Pancreas (tissue), 10 donors: ENCODE measurements at regions not wholly inside any gene's neighbourhood (a gene's known extent, or its start where the extent isn't known, plus 50 kb on each side); places are given as distances from the start of the nearest gene placed in this dataset.
A peak's percentile ranks its signal among the peaks of the same experiment; 100 is the strongest.
"Not testable (repeated sequence)": the region's sequence is repeated elsewhere in the genome, so short reads cannot be mapped to it uniquely, and the experiment has no call there.

Experiments used
- ATAC-seq, 4 donors: fragments of 200-7000 bp; cut with Tn5 transposase; one replicate each; pipeline versions ENCODE4 v1.8.0 to v1.9.1; 2020; ENCODE audit warnings: mild to moderate bottlenecking in 4 of 4, moderate library complexity in 4 of 4
- DNase-seq, 6 donors: peaks; one replicate each; pipeline ENCODE4 v3.0.0-alpha.2; 2020
- FAIRE-seq: peaks from 2 replicates; lab custom pipeline; 2012; peaks lifted over from hg19 to GRCh38; lab: Jason Lieb, UNC
- H3K27ac ChIP-seq, 4 donors: fragments of 200-600 bp; sonication (generic); 1 replicate in 3 of 4; 2 replicates in 1 of 4; pipeline versions ENCODE4 v1.5.0 to v1.8.0; 2020
- H3K27me3 ChIP-seq, 4 donors: fragments of 200-600 bp; one replicate each; pipeline ENCODE4 v1.8.0; 2021
- H3K36me3 ChIP-seq, 3 donors: fragments of 200-600 bp; sonication (generic) in 1 of 3; one replicate each; pipeline versions ENCODE4 v1.5.0 to v1.8.0; 2020 to 2021
- H3K4me1 ChIP-seq, 3 donors: fragments of 200-600 bp; one replicate each; pipeline ENCODE4 v1.8.0; 2021
- H3K4me3 ChIP-seq, 4 donors: fragments of 200-600 bp; sonication (generic) in 2 of 4; one replicate each; pipeline versions ENCODE4 v1.5.0 to v1.8.0; 2020 to 2021
- H3K9me3 ChIP-seq, 4 donors: fragments of 200-600 bp; one replicate each; pipeline ENCODE4 v1.8.0; 2021
- WGBS, 2 donors: extraction: QIAGEN DNeasy Blood & Tissue Kit; methylation state at CpG; one replicate each; pipeline ENCODE4 v1.1.7; 2013; 5-methylcytosine and 5-hydroxymethylcytosine counted together
- intact Hi-C, 3 donors: fragments of 100-400 bp; cut with DNase I; formaldehyde crosslinking; loops; one replicate each; pipeline versions ENCODE4 v1.11.1 to v1.14.2; 2022
- TF ChIP-seq, protein P1 (sequence below), 4 donors: fragments of 200-600 bp; sonication (generic) in 3 of 4; IDR thresholded peaks; one replicate each; pipeline versions ENCODE4 v1.5.0 to v1.8.0; 2021; ENCODE audit warnings: antibody characterized with exemption in 4 of 4
- donor health status: healthy with polysubstance abuse.
- donor health status: DM: no; HTN: no; CAD: no; lungs with moderate emphysema.
- donor health status: DM: no; HTN: no; CAD: no.
- donor health status: control.
- donor health status: control.
- donor health status: Bipolar disorder and iron deficiency.
- donor health status: DM: yes; HTN: yes; CAD: no.
- donor health status: DM: no; HTN: no; CAD: no.
- donor health status: DM: no; HTN: no; CAD: no.
- donor health status: DM: yes; HTN: yes; CAD: no.

GRCh38 chr6:115594891-115595290, 465.8 kb downstream of the FRK start:
- Histone ChIP-seq H3K9me3 (no peaks in the 10 kb centered on the region), H3K36me3 (no peaks in the 10 kb centered on the region), H3K4me1 (no peaks in the 10 kb centered on the region), H3K27me3 (no peaks in the 10 kb centered on the region), H3K4me3 (no peak overlapping the region), H3K27ac (no peak overlapping the region)
- DNase-seq (no peak), ATAC-seq (no peak), FAIRE-seq (no peak)
- TF ChIP-seq, protein P1, sequence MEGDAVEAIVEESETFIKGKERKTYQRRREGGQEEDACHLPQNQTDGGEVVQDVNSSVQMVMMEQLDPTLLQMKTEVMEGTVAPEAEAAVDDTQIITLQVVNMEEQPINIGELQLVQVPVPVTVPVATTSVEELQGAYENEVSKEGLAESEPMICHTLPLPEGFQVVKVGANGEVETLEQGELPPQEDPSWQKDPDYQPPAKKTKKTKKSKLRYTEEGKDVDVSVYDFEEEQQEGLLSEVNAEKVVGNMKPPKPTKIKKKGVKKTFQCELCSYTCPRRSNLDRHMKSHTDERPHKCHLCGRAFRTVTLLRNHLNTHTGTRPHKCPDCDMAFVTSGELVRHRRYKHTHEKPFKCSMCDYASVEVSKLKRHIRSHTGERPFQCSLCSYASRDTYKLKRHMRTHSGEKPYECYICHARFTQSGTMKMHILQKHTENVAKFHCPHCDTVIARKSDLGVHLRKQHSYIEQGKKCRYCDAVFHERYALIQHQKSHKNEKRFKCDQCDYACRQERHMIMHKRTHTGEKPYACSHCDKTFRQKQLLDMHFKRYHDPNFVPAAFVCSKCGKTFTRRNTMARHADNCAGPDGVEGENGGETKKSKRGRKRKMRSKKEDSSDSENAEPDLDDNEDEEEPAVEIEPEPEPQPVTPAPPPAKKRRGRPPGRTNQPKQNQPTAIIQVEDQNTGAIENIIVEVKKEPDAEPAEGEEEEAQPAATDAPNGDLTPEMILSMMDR (IDR thresholded peaks at IDR 0.05): no peak
- intact Hi-C loops: no loop called here
- 68 to 71% methylated on average over 1 of the region's 1 CpG for WGBS, 2 donors

DNA sequence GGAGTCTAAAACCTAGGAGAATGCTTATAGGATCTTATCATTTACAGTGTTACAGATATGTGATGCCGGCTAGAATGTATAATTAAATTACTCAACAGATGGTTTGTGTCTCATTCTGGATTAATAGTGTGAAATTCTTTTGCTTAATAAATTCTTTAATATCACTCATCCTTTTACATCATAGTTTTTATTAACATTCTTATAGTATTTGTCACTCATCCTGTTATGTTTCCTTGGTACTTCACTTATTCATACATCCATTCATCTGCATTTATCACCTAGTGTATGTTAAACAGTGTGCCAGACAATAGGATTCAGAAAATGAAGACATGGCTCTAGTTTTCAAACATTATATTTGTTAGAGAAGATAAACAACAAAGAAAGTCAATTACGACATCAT, 468.7 kb downstream of the FRK start:
- intact Hi-C loops: no loop called here
- Histone ChIP-seq H3K36me3 (no peaks in the 10 kb centered on the region), H3K27me3 (no peaks in the 10 kb centered on the region), H3K9me3 (no peaks in the 10 kb centered on the region), H3K4me1 (no peaks in the 10 kb centered on the region), H3K27ac (no peak overlapping the region), H3K4me3 (no peak overlapping the region)
- DNase-seq (no peak), FAIRE-seq (no peak), ATAC-seq (no peak)
- TF ChIP-seq, protein P1 (IDR thresholded peaks at IDR 0.05): no peak
- 62 to 82% methylated on average over 2 of the region's 2 CpGs for WGBS, 2 donors

GRCh38 chr6:115589072-115589471, 471.6 kb downstream of the FRK start:
- H3K27me3 ChIP-seq, H3K9me3 ChIP-seq, intact Hi-C loops, FAIRE-seq, H3K27ac ChIP-seq, H3K36me3 ChIP-seq, DNase-seq, H3K4me1 ChIP-seq, ATAC-seq, H3K4me3 ChIP-seq: not testable (repeated sequence)
- 84 to 89% methylated on average over 4 of the region's 4 CpGs for WGBS, 2 donors

DNA sequence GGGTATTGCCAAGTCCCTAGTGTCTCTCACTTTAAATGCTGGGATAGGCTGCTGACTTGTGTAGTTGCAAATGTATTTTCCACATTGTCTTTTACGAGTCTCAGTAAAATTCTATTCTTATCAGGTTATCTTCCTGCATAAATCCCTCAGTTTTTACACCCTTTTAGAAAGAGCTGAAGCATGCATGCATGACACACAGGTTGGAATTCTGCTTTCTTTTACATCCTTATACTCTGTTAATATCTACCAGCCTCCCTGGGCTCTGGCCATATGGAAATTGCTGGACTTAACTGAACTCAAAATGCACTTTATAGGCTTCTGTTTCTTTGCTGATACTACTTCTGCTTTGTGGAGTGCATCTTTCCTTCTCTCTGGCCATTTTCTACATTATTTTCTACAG, 477.4 kb downstream of the FRK start:
- TF ChIP-seq, protein P1 (IDR thresholded peaks at IDR 0.05): no peak
- DNase-seq (no peak), FAIRE-seq (no peak), ATAC-seq (no peak)
- H3K36me3 ChIP-seq: no peaks in the 10 kb centered on the region
- intact Hi-C loops: no loop called here
- WGBS, 2 donors: 32 to 51% methylated on average over 1 of the region's 1 CpG
- no peaks in the 10 kb centered on the region for H3K27me3 ChIP-seq
- no peak overlapping the region for H3K27ac ChIP-seq
- no peaks in the 10 kb centered on the region for H3K9me3 ChIP-seq
- H3K4me1 ChIP-seq: no peaks in the 10 kb centered on the region
- H3K4me3 ChIP-seq: no peak overlapping the region

GRCh38 chr6:115582386-115582785, 478.3 kb downstream of the FRK start:
- Histone ChIP-seq H3K9me3 (no peaks in the 10 kb centered on the region), H3K27me3 (no peaks in the 10 kb centered on the region), H3K4me3 (no peak overlapping the region), H3K27ac (no peak overlapping the region), H3K36me3 (no peaks in the 10 kb centered on the region), H3K4me1 (no peaks in the 10 kb centered on the region)
- no peak for DNase-seq
- no peak for FAIRE-seq
- ATAC-seq: no peak
- TF ChIP-seq, protein P1 (IDR thresholded peaks at IDR 0.05): no peak
- intact Hi-C loops: no loop called here
- 74 to 92% methylated on average over 2 of the region's 2 CpGs for WGBS, 2 donors

DNA sequence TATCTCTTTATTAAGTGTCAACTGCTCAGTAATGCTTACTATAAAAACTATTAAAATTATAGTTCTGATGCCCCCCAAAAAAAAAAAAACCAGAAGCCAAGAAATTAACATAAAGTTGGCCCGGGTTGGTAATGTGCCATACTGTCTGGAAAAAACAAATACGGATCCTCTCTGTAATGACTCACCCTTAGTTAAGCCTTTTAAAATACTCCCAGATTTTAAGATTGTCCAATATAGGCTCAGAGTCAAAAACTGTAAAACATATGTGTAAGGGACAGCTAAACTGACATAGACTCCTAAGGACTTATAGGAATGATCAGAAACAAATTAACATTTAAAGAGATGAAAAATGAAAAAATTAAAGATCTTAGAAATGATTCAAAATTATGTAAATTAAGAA, 481.1 kb downstream of the FRK start:
- H3K4me3 ChIP-seq, H3K27ac ChIP-seq, ATAC-seq, H3K9me3 ChIP-seq, DNase-seq, H3K4me1 ChIP-seq, H3K36me3 ChIP-seq, intact Hi-C loops, H3K27me3 ChIP-seq: not testable (repeated sequence)
- FAIRE-seq: peak; percentile 80
- 65 to 100% methylated on average over 1 to 2 of the region's 2 CpGs for WGBS, 2 donors
